IMR-90 (cell line): ENCODE measurements at regions not wholly inside any gene's neighbourhood (a gene's known extent, or its start where the extent isn't known, plus 50 kb on each side); places are given as distances from the start of the nearest gene placed in this dataset.

Experiments
- ATAC-seq: fragments of 200-7000 bp; cut with Tn5 transposase; 2 replicates; pipeline ENCODE4 v1.9.1; 2020; ENCODE audit warnings: low read depth, mild to moderate bottlenecking, moderate library complexity
- BruUV-seq: library from RNA; stranded (reverse); fragments of 400-500 nt; replicated peaks from 2 replicates; lab custom pipeline; 2021; lab: Mats Ljungman, UMichigan
- CTCF ChIA-PET: fragments of 300-600 bp; formaldehyde crosslinking; extraction: SDS; loops from one replicate; lab custom pipeline; 2021; ENCODE audit warnings: antibody characterized with exemption; lab: Yijun Ruan, JAX
- POLR2A ChIA-PET: fragments of 300-600 bp; sonication (Branson Sonifier 250); formaldehyde crosslinking; loops from one replicate; lab custom pipeline; 2022; ENCODE audit warnings: antibody characterized with exemption; ENCODE audit not compliant: unreplicated experiment; lab: Charles Lee
- DNase-seq: peaks from one replicate; pipeline ENCODE4 v3.0.0; 2013
- H2AFZ ChIP-seq: replicated peaks from 2 replicates; pipeline ENCODE3; 2013; ENCODE audit warnings: low read length, mild to moderate bottlenecking; ENCODE audit not compliant: poor library complexity
- H2AK5ac ChIP-seq: 2 replicates; pipeline ENCODE4 v1.6.1; 2013; ENCODE audit warnings: low read depth, low read length, inconsistent platforms
- H2AK9ac ChIP-seq: replicated peaks from 2 replicates; pipeline ENCODE3; 2013; ENCODE audit warnings: mild to moderate bottlenecking, low read depth, low read length, moderate library complexity; ENCODE audit not compliant: poor library complexity
- H2BK120ac ChIP-seq: 2 replicates; pipeline ENCODE4 v1.6.1; 2013; ENCODE audit warnings: low read depth, low read length, inconsistent platforms
- H2BK15ac ChIP-seq: 3 replicates; pipeline ENCODE4 v1.6.1; 2013; ENCODE audit warnings: low read depth, low read length, inconsistent platforms
- H2BK20ac ChIP-seq: 2 replicates; pipeline ENCODE4 v1.6.1; 2013; ENCODE audit warnings: low read depth, mild to moderate bottlenecking, inconsistent platforms, low read length, moderate library complexity
- H2BK5ac ChIP-seq: 2 replicates; pipeline ENCODE4 v1.6.1; 2013; ENCODE audit warnings: mild to moderate bottlenecking, low read depth, low read length, inconsistent platforms; ENCODE audit not compliant: poor library complexity, severe bottlenecking
- H3K14ac ChIP-seq: replicated peaks from 2 replicates; pipeline ENCODE4 v1.6.1; 2013; ENCODE audit warnings: low read depth, low read length, inconsistent platforms
- H3K18ac ChIP-seq: 2 replicates; pipeline ENCODE4 v1.6.1; 2013; ENCODE audit warnings: low read depth, low read length, control low read depth
- H3K23ac ChIP-seq: 2 replicates; pipeline ENCODE4 v1.6.1; 2013; ENCODE audit warnings: low read depth, low read length, inconsistent platforms
- H3K27ac ChIP-seq: 2 replicates; pipeline ENCODE4 v1.5.1; 2013; ENCODE audit warnings: mild to moderate bottlenecking, control low read depth, low read length; ENCODE audit not compliant: insufficient read depth
- H3K27me3 ChIP-seq: 2 replicates; pipeline ENCODE4 v1.6.1; 2013; ENCODE audit warnings: low read length; ENCODE audit not compliant: control insufficient read depth, insufficient read depth
- H3K36me3 ChIP-seq: 2 replicates; pipeline ENCODE4 v1.6.1; 2013; ENCODE audit warnings: low read length, mixed read lengths; ENCODE audit not compliant: control insufficient read depth, insufficient read depth
- H3K4ac ChIP-seq: 2 replicates; pipeline ENCODE4 v1.6.1; 2013; ENCODE audit warnings: low read depth, low read length, inconsistent platforms
- H3K4me1 ChIP-seq: 2 replicates; pipeline ENCODE4 v1.6.1; 2013; ENCODE audit warnings: low read length, mixed read lengths; ENCODE audit not compliant: control insufficient read depth, insufficient read depth
- H3K4me2 ChIP-seq: 2 replicates; pipeline ENCODE4 v1.6.1; 2013; ENCODE audit warnings: low read depth, mild to moderate bottlenecking, control low read depth, low read length, moderate library complexity
- H3K4me3 ChIP-seq: 2 replicates; pipeline ENCODE4 v1.5.1; 2013; ENCODE audit warnings: low read depth, mild to moderate bottlenecking, control low read depth, low read length, moderate library complexity; ENCODE audit not compliant: insufficient read depth
- H3K56ac ChIP-seq: 2 replicates; pipeline ENCODE4 v1.6.1; 2013; ENCODE audit warnings: low read length, inconsistent platforms; ENCODE audit not compliant: insufficient read depth; ENCODE audit errors: extremely low read depth
- H3K79me1 ChIP-seq, 2 experiments: 2 replicates each; pipeline ENCODE4 v1.6.1; 2013; ENCODE audit warnings: low read length in 2 of 2, inconsistent platforms in 1 of 2, low read depth in 1 of 2
- H3K9ac ChIP-seq: 2 replicates; pipeline ENCODE4 v1.6.1; 2013; ENCODE audit warnings: low read depth, low read length, control low read depth
- H3K9me1 ChIP-seq: 2 replicates; pipeline ENCODE4 v1.6.1; 2013; ENCODE audit warnings: low read length, inconsistent platforms; ENCODE audit not compliant: insufficient read depth
- H3K9me3 ChIP-seq: 2 replicates; pipeline ENCODE4 v1.6.1; 2013; ENCODE audit warnings: low read length; ENCODE audit not compliant: control insufficient read depth, insufficient read depth
- H4K20me1 ChIP-seq: 2 replicates; pipeline ENCODE4 v1.6.1; 2013; ENCODE audit warnings: low read length, inconsistent platforms; ENCODE audit not compliant: insufficient read depth
- H4K5ac ChIP-seq: 2 replicates; pipeline ENCODE4 v1.6.1; 2013; ENCODE audit warnings: mild to moderate bottlenecking, low read depth, low read length, control low read depth
- H4K8ac ChIP-seq, 2 experiments: 2 replicates each; pipeline ENCODE4 v1.6.1; 2013; ENCODE audit warnings: low read depth in 2 of 2, low read length in 2 of 2, control low read depth in 1 of 2, inconsistent platforms in 1 of 2
- H4K91ac ChIP-seq: 2 replicates; pipeline ENCODE4 v1.6.1; 2013; ENCODE audit warnings: low read depth, low read length, inconsistent platforms; ENCODE audit not compliant: insufficient read depth
- CTCF ChIP-seq: conservative IDR thresholded peaks from 2 replicates; pipeline ENCODE4 v1.5.1; 2012; ENCODE audit warnings: mild to moderate bottlenecking, low read depth, low read length, improper control_type of control experiment
- MAFK ChIP-seq: IDR thresholded peaks from 2 replicates; pipeline ENCODE4 v1.6.1; 2012; ENCODE audit warnings: low read depth, low read length, improper control_type of control experiment
- NFE2L2 ChIP-seq: fragments of 150-350 bp; IDR thresholded peaks from 2 replicates; pipeline ENCODE4 v1.6.1; 2016; ENCODE audit warnings: low read depth, mild to moderate bottlenecking, low read length
- POLR2A ChIP-seq: IDR thresholded peaks from 2 replicates; pipeline ENCODE4 v1.6.1; 2012; ENCODE audit warnings: mild to moderate bottlenecking, low read depth, low read length
- RCOR1 ChIP-seq: IDR thresholded peaks from 2 replicates; pipeline ENCODE4 v1.6.1; 2012; ENCODE audit warnings: mild to moderate bottlenecking, low read length, improper control_type of control experiment; ENCODE audit not compliant: insufficient replicate concordance
- RFX5 ChIP-seq: IDR thresholded peaks from 2 replicates; pipeline ENCODE4 v1.8.0; 2012; ENCODE audit warnings: low read depth, mild to moderate bottlenecking, low read length, moderate library complexity
- SMC3 ChIP-seq: fragments of 150-350 bp; IDR thresholded peaks from 2 replicates; pipeline ENCODE4 v1.6.1; 2016; ENCODE audit warnings: low read depth, mild to moderate bottlenecking, antibody characterized with exemption, low read length, moderate library complexity
- USF2 ChIP-seq: fragments of 150-350 bp; IDR thresholded peaks from 2 replicates; pipeline ENCODE4 v1.6.1; 2017; ENCODE audit warnings: mild to moderate bottlenecking, antibody characterized with exemption, low read length, low read depth
- WGBS, 2 experiments: methylation state at CpG; one replicate each; pipeline versions ENCODE4 v1.1.5 to v1.1.7; 2013; ENCODE audit warnings: missing lambda C conversion rate in 2 of 2; ENCODE audit not compliant: insufficient read length in 1 of 2; ENCODE audit errors: extremely low coverage in 2 of 2; 5-methylcytosine and 5-hydroxymethylcytosine counted together
- dilution Hi-C: fragments of 300-500 bp; cut with HindIII; formaldehyde crosslinking; loops from one replicate; pipeline ENCODE4 v1.14.3; 2018; ENCODE audit warnings: low sequenced_read_pairs; ENCODE audit not compliant: unreplicated experiment
- in situ Hi-C: fragments of 300-500 bp; cut with MboI; formaldehyde crosslinking; loops from 3 replicates; pipeline ENCODE4 v1.14.3; 2019; ENCODE audit warnings: low sequenced_read_pairs, inconsistent platforms, mixed read lengths
- intact Hi-C: fragments of 100-400 bp; cut with micrococcal nuclease; formaldehyde crosslinking; loops from 2 replicates; pipeline ENCODE4 v1.10.0; 2022

DNA sequence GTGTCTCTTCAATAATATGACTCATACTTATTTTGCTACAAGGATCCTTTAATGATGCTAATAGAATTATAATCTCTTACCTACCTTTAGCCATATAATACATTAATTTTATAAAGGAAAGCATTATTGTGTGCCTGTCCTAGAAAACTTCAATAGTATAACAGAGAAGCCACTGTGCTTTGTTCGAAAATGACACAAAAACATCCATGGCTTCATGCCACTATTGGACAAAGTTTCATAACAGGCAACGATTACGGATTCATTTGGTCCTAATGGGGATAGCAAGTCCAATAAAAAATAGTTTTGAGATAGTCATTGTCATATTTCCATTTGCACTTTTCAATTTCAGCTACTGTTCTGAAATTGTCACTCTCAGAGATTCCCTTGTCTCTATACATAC, 52.5 kb upstream of the CCDC150 start:
- Histone ChIP-seq H3K36me3 (no peaks in the 10 kb centered on the region), H3K4me3 (no peak overlapping the region), H4K5ac (no peak overlapping the region), H3K27ac (no peak overlapping the region), H3K14ac (no peak overlapping the region), H3K18ac (no peak overlapping the region), H3K56ac (no peak overlapping the region), H3K9me3 (no peaks in the 10 kb centered on the region), H3K4me1 (no peaks in the 10 kb centered on the region), H4K91ac (no peak overlapping the region), H2BK20ac (no peak overlapping the region), H2BK120ac (no peak overlapping the region), H4K8ac (no peak overlapping the region), H3K27me3 (no peaks in the 10 kb centered on the region), H4K20me1 (no peaks in the 10 kb centered on the region), H2BK15ac (no peak overlapping the region), H2AK9ac (no peak overlapping the region), H3K4me2 (peak overlapping the region; percentile 16; the same call in 1 of the 2 replicates), H2AK5ac (no peak overlapping the region), H3K79me1 (peaks cover 0 to 5% of the 10 kb centered on the region in 2 experiments; a peak in 2 of 4 replicates), H2AFZ (no peak overlapping the region), H3K9me1 (peaks cover 3% of the 10 kb centered on the region; the same call in 1 of the 2 replicates), H3K23ac (no peak overlapping the region), H3K4ac (no peak overlapping the region), H2BK5ac (no peak overlapping the region), H3K9ac (no peak overlapping the region)
- DNase-seq (no peak), ATAC-seq (no peak)
- no CpG with 5 or more reads among the region's 3 CpGs for WGBS, 2 experiments
- ChIA-PET POLR2A (no interaction called here), CTCF (interaction anchor here (0.7 kb wide), 1 partner anchor 1123 kb away, joined by 9 read pairs; no protein-coding TSS in a partner anchor)
- dilution Hi-C loops (no loop called here), in situ Hi-C loops (no loop called here), intact Hi-C loops (no loop called here)
- BruUV-seq = no TSS peak
- TF ChIP-seq RCOR1 = no peak
- TF ChIP-seq RFX5 = no peak
- TF ChIP-seq POLR2A = no peak
- no peak for TF ChIP-seq SMC3
- TF ChIP-seq MAFK = no peak
- no peak for TF ChIP-seq NFE2L2
- no peak for TF ChIP-seq USF2
- TF ChIP-seq CTCF = no peak
